SK-N-SH (cell line): ENCODE measurements at regions not wholly inside any gene's neighbourhood (a gene's known extent, or its start where the extent isn't known, plus 50 kb on each side); places are given as distances from the start of the nearest gene placed in this dataset.

Experiments
- CTCF ChIA-PET: fragments of 300-600, 350-600 bp; formaldehyde crosslinking; extraction: SDS; loops from one replicate; lab custom pipeline; 2021; lab: Yijun Ruan, JAX
- POLR2A ChIA-PET: fragments of 350-600 bp; sonication (Branson Sonifier 250); formaldehyde crosslinking; extraction: SDS; loops from one replicate; lab custom pipeline; 2020; ENCODE audit warnings: antibody characterized with exemption, inconsistent platforms; lab: Yijun Ruan, JAX
- DNase-seq: peaks from one replicate; pipeline ENCODE4 v3.0.0; 2012
- H2AFZ ChIP-seq: fragments of 200-600 bp; sonication (generic); 2 replicates; pipeline ENCODE4 v1.8.1; 2016; ENCODE audit warnings: antibody characterized with exemption, mild to moderate bottlenecking, low read depth
- H3F3A ChIP-seq: fragments of 200-600 bp; sonication (generic); replicated peaks from 2 replicates; pipeline ENCODE3; 2016; ENCODE audit warnings: antibody characterized with exemption, mild to moderate bottlenecking; ENCODE audit not compliant: insufficient read depth
- H3K27ac ChIP-seq, 2 experiments: fragments of 200-500 bp in 1 of 2; fragments of 200-600 bp in 1 of 2; sonication (Bioruptor generic) in 1 of 2; sonication (generic), shearing (Covaris generic) in 1 of 2; 2 replicates each; pipeline versions ENCODE4 v1.5.1 to v1.6.1; 2014 to 2016; ENCODE audit warnings: low read depth in 2 of 2, inconsistent platforms in 1 of 2, low read length in 1 of 2, mild to moderate bottlenecking in 1 of 2, mixed read lengths in 1 of 2
- H3K27me3 ChIP-seq: fragments of 200-600 bp; sonication (generic), shearing (Covaris generic); 2 replicates; pipeline ENCODE4 v1.6.1; 2016; ENCODE audit warnings: mixed run types; ENCODE audit not compliant: insufficient read depth
- H3K36me3 ChIP-seq, 2 experiments: fragments of 200-500 bp in 1 of 2; fragments of 200-600 bp in 1 of 2; sonication (Bioruptor generic) in 1 of 2; sonication (generic) in 1 of 2; replicated peaks in 1 of 2; 2 replicates each; pipeline versions ENCODE3 to v1.5.1; 2014 to 2016; ENCODE audit warnings: low read length in 1 of 2, mild to moderate bottlenecking in 1 of 2; ENCODE audit not compliant: insufficient read depth in 2 of 2, control insufficient read depth in 1 of 2
- H3K4me1 ChIP-seq, 2 experiments: fragments of 200-500 bp in 1 of 2; fragments of 200-600 bp in 1 of 2; sonication (Bioruptor generic) in 1 of 2; sonication (generic), shearing (Covaris generic) in 1 of 2; 2 replicates each; pipeline versions ENCODE4 v1.5.1 to v1.6.1; 2014 to 2016; ENCODE audit warnings: low read depth in 1 of 2, low read length in 1 of 2, mixed run types in 1 of 2; ENCODE audit not compliant: insufficient read depth in 2 of 2, control insufficient read depth in 1 of 2
- H3K4me2 ChIP-seq: fragments of 200-600 bp; sonication (generic), shearing (Covaris generic); 2 replicates; pipeline ENCODE4 v1.6.1; 2017; ENCODE audit warnings: mixed run types
- H3K4me3 ChIP-seq, 2 experiments: fragments of 200-500 bp in 1 of 2; fragments of 200-600 bp in 1 of 2; sonication (Bioruptor generic) in 1 of 2; sonication (generic), shearing (Covaris generic) in 1 of 2; 2 replicates each; pipeline versions ENCODE4 v1.5.1 to v1.8.1; 2014 to 2016; ENCODE audit warnings: low read depth in 2 of 2, inconsistent platforms in 1 of 2, low read length in 1 of 2, mild to moderate bottlenecking in 1 of 2, mixed read lengths in 1 of 2, moderate library complexity in 1 of 2
- H3K79me2 ChIP-seq: fragments of 200-600 bp; sonication (generic); 2 replicates; pipeline ENCODE4 v1.8.1; 2017; ENCODE audit warnings: mild to moderate bottlenecking; ENCODE audit not compliant: insufficient read depth
- H3K9ac ChIP-seq: fragments of 200-600 bp; sonication (generic); 2 replicates; pipeline ENCODE4 v1.6.1; 2017; ENCODE audit warnings: mixed run types
- H3K9me2 ChIP-seq: fragments of 200-600 bp; sonication (generic); 2 replicates; pipeline ENCODE4 v1.6.1; 2017; ENCODE audit warnings: mixed run types
- H3K9me3 ChIP-seq: fragments of 200-600 bp; sonication (generic); 2 replicates; pipeline ENCODE4 v1.6.1; 2017; ENCODE audit warnings: mixed run types, mild to moderate bottlenecking, moderate library complexity
- H4K20me1 ChIP-seq: fragments of 200-600 bp; sonication (generic); 2 replicates; pipeline ENCODE4 v1.6.1; 2017; ENCODE audit warnings: mild to moderate bottlenecking, mixed run types; ENCODE audit not compliant: insufficient read depth
- EZH2phosphoT487 ChIP-seq: fragments of 200-600 bp; sonication (generic); IDR thresholded peaks from 2 replicates; pipeline ENCODE4 v1.6.1; 2017; ENCODE audit warnings: low read depth, mixed run types, mild to moderate bottlenecking, antibody characterized with exemption, moderate library complexity, borderline replicate concordance
- MEF2A ChIP-seq: IDR thresholded peaks from 2 replicates; pipeline ENCODE4 v1.4.0; 2012; ENCODE audit warnings: low read depth, borderline replicate concordance
- NRF1 ChIP-seq: IDR thresholded peaks from 2 replicates; pipeline ENCODE4 v1.6.1; 2012; ENCODE audit warnings: low read depth, mild to moderate bottlenecking, low read length
- POLR2AphosphoS5 ChIP-seq: IDR thresholded peaks from 2 replicates; pipeline ENCODE4 v1.6.1; 2012; ENCODE audit warnings: low read depth, low read length
- RFX5 ChIP-seq: IDR thresholded peaks from 2 replicates; pipeline ENCODE4 v1.6.1; 2012; ENCODE audit warnings: mild to moderate bottlenecking, improper control_type of control experiment, low read length
- RXRA ChIP-seq: IDR thresholded peaks from 2 replicates; pipeline ENCODE4 v1.4.0; 2012; ENCODE audit warnings: low read depth, mild to moderate bottlenecking, borderline replicate concordance
- TCF12 ChIP-seq: IDR thresholded peaks from 2 replicates; pipeline ENCODE4 v1.4.0; 2012
- TEAD4 ChIP-seq: IDR thresholded peaks from 2 replicates; pipeline ENCODE4 v1.4.0; 2012; ENCODE audit warnings: mild to moderate bottlenecking, borderline replicate concordance; ENCODE audit not compliant: insufficient read depth
- WGBS: methylation state at CpG from one replicate; pipeline ENCODE4 v1.1.6; 2017; ENCODE audit warnings: low lambda C conversion rate; 5-methylcytosine and 5-hydroxymethylcytosine counted together

GRCh38 chrX:98717970-98718369 is 1692.1 kb downstream of the PCDH19 start:
- ChIA-PET POLR2A (no interaction called here), CTCF (no interaction called here)
- no peak for TF ChIP-seq RXRA
- no peak for TF ChIP-seq MEF2A
- no peak for TF ChIP-seq RFX5
- TF ChIP-seq TEAD4: no peak
- no peak for TF ChIP-seq NRF1
- no peak for TF ChIP-seq EZH2phosphoT487
- TF ChIP-seq POLR2AphosphoS5: no peak
- TF ChIP-seq TCF12: no peak
- Histone ChIP-seq H3K4me2 (no peak overlapping the region), H3K27me3 (no peaks in the 10 kb centered on the region), H3K9me2 (no peaks in the 10 kb centered on the region), H3K36me3 (no peaks in the 10 kb centered on the region), H3K9ac (no peak overlapping the region), H4K20me1 (no peaks in the 10 kb centered on the region), H3F3A (no peaks in the 10 kb centered on the region), H3K9me3 (no peaks in the 10 kb centered on the region), H3K79me2 (no peaks in the 10 kb centered on the region), H3K4me3 (no peak overlapping the region), H3K4me1 (no peaks in the 10 kb centered on the region), H3K27ac (no peak overlapping the region), H2AFZ (no peak overlapping the region)
- DNase-seq: no peak
- 0% methylated on average over 1 of the region's 1 CpG for WGBS
